HEK293T (cell line): ENCODE measurements at regions not wholly inside any gene's neighbourhood (a gene's known extent, or its start where the extent isn't known, plus 50 kb on each side); places are given as distances from the start of the nearest gene placed in this dataset.

ENCODE experiments used
- HDGF ChIP-seq: fragments of 450-650 bp; IDR thresholded peaks from 2 replicates; pipeline ENCODE4 v1.6.1; 2017; ENCODE audit warnings: antibody characterized with exemption, borderline replicate concordance
- SP1 ChIP-seq: fragments of 450-650 bp; IDR thresholded peaks from 2 replicates; pipeline ENCODE4 v1.6.1; 2017

- TF ChIP-seq SP1 (no peak), HDGF (no peak)
Observed at GRCh38 chr3:34362910-34363309, 564.5 kb downstream of the PDCD6IP start.
